ENCODE measurements at regions not wholly inside any gene's neighbourhood (a gene's known extent, or its start where the extent isn't known, plus 50 kb on each side); places are given as distances from the start of the nearest gene placed in this dataset.

DNA sequence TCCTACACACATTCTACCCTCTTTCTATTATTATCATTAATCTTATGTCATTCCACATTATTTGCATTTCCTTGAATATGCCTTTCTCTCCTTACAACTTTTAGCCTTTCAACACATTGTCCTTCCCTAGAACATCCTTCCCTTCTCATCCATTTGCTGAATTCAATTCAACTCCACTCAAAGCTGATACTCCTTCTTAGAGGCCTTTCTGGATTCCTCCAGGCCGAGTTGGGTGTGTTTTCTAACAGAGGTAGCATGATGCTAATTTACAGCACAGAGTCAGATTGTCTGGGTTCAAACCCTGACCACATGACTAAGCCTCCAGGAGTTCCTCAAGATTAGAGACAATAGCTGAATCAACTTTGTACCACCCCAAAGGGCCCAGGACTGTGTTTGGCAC is 63.4 kb upstream of the IL12A start:
- peaks cover 2% of the 10 kb centered on the region for H3K36me3 Mint-ChIP-seq (ENCODE audit: low read depth)
- no peaks in the 10 kb centered on the region for H3K27me3 Mint-ChIP-seq
- H3K4me1 Mint-ChIP-seq = no peaks in the 10 kb centered on the region
- ATAC-seq (no peak), DNase-seq (no peak)
- H3K9me3 ChIP-seq (ENCODE audit: control insufficient read depth, low read length, poor library complexity, severe bottlenecking) = no peaks in the 10 kb centered on the region
- H3K4me3 Mint-ChIP-seq = no peak overlapping the region
- H3K27ac Mint-ChIP-seq = no peak overlapping the region

DNA sequence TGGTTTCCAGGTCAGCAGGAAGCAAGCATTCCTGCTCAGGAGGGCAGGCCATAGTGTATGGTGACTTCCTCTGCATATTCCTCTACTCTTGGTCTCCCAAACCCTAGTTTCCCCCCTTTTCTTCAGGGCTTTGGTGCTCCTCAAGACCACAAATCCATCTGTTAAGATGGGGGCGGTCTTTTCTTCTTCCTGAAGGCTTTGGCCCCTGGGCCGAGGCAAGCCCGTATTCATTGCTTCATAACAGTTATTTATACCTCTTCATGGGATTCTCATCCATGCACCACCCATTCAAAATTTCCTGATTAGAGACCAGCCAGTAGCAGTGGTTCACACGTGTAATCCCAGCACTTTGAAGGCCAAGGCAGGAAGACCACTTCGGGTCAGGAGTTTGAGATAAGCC is 62.1 kb upstream of the IL12A start:
- no peak overlapping the region for H3K27ac Mint-ChIP-seq
- ATAC-seq = no peak
- no peaks in the 10 kb centered on the region for H3K27me3 Mint-ChIP-seq
- no peaks in the 10 kb centered on the region for H3K4me1 Mint-ChIP-seq
- peaks cover 2% of the 10 kb centered on the region for H3K36me3 Mint-ChIP-seq (ENCODE audit: low read depth)
- H3K4me3 Mint-ChIP-seq = no peak overlapping the region
- no peaks in the 10 kb centered on the region for H3K9me3 ChIP-seq (ENCODE audit: control insufficient read depth, low read length, poor library complexity, severe bottlenecking)
- no peak for DNase-seq

DNA sequence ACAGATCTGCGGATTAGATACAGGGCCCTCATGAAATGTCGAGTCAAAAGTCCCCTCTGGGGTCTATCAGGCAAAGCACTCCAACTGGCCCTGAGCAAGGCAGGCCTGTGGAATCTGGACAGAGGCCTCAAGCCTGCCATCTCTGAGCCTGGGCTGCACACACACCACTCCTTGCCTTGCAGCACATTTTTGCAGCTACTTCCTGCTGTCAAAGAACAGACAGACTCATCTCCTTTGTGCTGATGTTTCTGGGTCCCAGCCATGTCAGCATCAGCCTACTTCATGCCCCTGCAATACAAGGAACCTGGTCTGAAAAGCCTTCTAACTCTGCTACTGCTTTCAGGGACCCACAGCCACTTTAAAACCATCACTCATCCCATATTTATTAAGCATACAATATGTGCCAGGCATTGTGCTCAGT is 60.6 kb upstream of the IL12A start:
- no peak overlapping the region for H3K4me3 Mint-ChIP-seq
- H3K36me3 Mint-ChIP-seq (ENCODE audit: low read depth) = peaks cover 2% of the 10 kb centered on the region

DNA sequence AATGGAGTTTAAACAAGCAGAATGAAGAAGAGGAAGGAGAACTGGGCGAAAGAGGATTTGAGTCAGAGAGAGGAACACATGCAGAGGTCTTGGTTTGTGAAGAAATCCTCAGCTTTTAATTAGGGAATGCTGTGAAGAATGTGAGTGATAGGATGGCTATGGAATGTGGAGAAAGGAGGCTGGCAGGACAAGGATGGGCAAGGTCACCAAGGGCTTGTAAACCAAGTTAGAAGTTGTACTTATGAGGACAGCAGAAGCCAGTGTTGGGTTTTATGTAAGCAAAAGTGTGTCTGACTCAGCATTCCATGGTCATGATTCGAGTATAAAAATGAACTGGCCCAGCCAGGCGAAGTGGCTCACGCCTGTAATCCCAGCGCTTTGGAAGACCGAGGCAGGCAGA is 60.0 kb upstream of the IL12A start:
- H3K9me3 ChIP-seq (ENCODE audit: control insufficient read depth, low read length, poor library complexity, severe bottlenecking) = no peaks in the 10 kb centered on the region
- Mint-ChIP-seq H3K36me3 (ENCODE audit: low read depth) (peaks cover 2% of the 10 kb centered on the region), H3K27ac (no peak overlapping the region), H3K4me3 (no peak overlapping the region), H3K27me3 (no peaks in the 10 kb centered on the region), H3K4me1 (no peaks in the 10 kb centered on the region)
- ATAC-seq (no peak), DNase-seq (no peak)

More for the DNA sequence above, 60.6 kb upstream of the IL12A start:
- ATAC-seq = no peak
- no peak for DNase-seq
- no peaks in the 10 kb centered on the region for H3K27me3 Mint-ChIP-seq
- no peaks in the 10 kb centered on the region for H3K9me3 ChIP-seq (ENCODE audit: control insufficient read depth, low read length, poor library complexity, severe bottlenecking)
- H3K27ac Mint-ChIP-seq = no peak overlapping the region
- H3K4me1 Mint-ChIP-seq = no peaks in the 10 kb centered on the region

DNA sequence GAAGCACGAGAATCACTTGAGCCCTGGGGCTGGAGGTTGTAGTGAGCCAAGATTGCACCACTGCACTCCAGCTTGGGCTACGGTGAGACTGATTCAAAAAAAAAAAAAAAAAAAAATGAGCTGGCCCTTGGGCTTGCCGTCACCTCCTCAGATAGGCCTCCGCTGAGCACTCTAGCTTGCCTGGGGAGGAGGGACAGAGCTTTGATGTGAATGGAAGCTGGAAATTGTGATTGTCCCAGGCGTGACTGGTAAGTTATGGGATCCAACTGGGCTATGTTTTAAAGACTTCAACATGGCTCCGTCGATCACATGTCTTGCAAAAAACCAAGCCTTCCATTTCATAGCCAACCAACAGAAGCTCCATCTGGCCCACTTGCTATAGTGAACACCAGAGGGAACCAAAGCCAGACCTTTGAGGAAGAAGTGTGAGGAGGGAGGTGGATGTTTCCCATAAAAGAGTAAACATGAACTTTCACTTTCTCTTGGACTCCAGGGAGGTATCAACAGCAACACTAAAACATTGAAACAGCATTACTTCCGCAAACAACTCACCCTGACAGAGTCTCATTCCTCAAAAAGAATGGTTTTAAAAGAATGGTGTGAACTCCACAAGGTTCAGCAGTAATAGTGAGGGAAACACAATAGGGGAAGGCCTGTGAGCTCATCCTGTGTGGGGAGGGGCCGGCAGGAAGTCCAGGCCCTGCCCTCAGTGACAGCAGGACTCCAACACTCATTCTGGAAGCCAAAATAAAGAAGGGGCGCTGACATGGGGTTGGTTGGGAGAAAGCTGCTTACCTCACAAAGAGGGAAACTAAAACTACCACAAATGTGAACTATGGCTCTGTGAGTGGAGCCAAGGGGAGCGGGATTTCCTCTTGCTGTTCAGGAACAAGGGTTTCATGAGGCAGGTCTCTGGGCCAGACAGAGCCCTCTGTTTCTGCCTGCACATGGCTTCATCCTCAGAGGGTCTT is 59.2 kb upstream of the IL12A start:
- DNase-seq (no peak), ATAC-seq (peak; percentile 46)
- H3K27me3 Mint-ChIP-seq = no peaks in the 10 kb centered on the region
- H3K9me3 ChIP-seq (ENCODE audit: control insufficient read depth, low read length, poor library complexity, severe bottlenecking) = no peaks in the 10 kb centered on the region
- H3K36me3 Mint-ChIP-seq (ENCODE audit: low read depth) = peaks cover 2% of the 10 kb centered on the region
- no peak overlapping the region for H3K27ac Mint-ChIP-seq
- H3K4me1 Mint-ChIP-seq = no peaks in the 10 kb centered on the region
- no peak overlapping the region for H3K4me3 Mint-ChIP-seq

DNA sequence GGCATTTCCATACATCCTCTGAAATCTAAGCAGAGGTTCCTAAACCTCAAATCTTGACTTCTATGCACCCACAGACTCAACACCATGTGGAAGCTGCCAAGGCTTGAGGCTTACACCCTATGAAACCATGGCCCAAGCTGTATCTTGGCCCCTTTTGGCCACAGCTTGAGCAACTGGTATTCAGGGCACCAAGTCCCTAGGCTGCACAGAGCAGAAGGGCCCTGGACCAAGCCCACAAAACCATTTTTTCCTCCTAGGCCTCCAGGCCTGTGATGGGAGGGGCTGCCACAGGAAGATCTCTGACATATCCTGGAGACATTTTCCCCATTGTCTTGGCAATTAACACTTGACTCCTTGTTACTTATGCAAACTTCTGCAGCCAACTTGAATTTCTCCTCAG is 54.4 kb upstream of the IL12A start:
- ATAC-seq (no peak), DNase-seq (no peak)
- H3K27ac Mint-ChIP-seq = no peak overlapping the region
- no peaks in the 10 kb centered on the region for H3K27me3 Mint-ChIP-seq
- no peaks in the 10 kb centered on the region for H3K4me1 Mint-ChIP-seq
- no peak overlapping the region for H3K4me3 Mint-ChIP-seq
- H3K9me3 ChIP-seq (ENCODE audit: control insufficient read depth, low read length, poor library complexity, severe bottlenecking) = no peaks in the 10 kb centered on the region
- peaks cover 2% of the 10 kb centered on the region for H3K36me3 Mint-ChIP-seq (ENCODE audit: low read depth)

DNA sequence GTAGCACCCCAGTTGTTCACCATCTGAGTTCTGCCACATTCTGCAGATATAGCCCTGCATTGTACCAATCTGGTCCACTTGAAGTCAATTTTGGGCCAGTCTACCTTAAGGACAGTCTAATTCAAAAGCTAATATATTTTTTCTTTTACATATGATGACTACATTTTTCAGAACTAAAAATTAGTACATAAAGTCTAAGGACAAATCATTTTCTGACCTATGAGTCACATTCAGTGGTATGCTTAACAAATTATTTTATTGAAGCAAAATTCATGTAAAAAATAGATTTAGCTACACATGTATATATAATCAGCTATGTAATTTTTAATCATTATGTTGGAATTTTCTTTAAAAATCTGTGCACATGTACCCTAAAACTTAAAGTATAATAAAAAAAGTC is 52.1 kb upstream of the IL12A start:
- ATAC-seq = no peak
- peaks cover under 1% of the 10 kb centered on the region for H3K4me1 Mint-ChIP-seq

DNA sequence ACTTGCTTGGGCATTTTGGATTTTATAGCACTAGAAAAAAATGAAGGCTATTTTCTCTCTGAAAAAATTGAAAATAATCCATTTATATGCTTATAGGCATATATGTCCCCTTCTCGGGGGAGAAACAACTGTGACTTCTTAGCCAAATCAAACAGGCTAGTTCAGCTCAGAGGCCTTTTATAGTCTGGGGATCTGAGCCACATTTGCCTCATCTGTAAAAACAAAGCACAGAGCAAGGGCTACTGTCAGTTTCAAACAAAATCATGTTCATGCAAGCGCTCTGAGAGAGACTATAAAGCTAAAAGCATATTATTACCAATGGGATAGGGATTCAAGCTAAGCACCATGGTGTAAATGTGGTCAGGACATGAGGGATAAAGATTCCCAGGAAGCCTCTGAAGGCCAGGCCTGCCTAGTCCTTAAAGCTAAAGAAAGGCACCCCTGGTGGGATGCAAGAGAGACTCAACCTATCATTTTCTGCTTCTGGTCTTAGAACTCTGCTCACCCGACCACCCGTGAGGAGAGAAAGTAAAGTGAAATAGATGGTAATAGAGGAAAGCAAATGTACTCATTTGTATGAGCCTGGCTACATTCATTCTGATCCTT is 51.0 kb upstream of the IL12A start:
- Mint-ChIP-seq H3K4me3 (no peak overlapping the region), H3K36me3 (ENCODE audit: low read depth) (peaks cover 2% of the 10 kb centered on the region), H3K27me3 (peaks cover 9% of the 10 kb centered on the region), H3K27ac (no peak overlapping the region), H3K4me1 (peaks cover 4% of the 10 kb centered on the region)
- H3K9me3 ChIP-seq (ENCODE audit: control insufficient read depth, low read length, poor library complexity, severe bottlenecking) = no peaks in the 10 kb centered on the region
- no peak for ATAC-seq
- no peak for DNase-seq

More for the DNA sequence above, 52.1 kb upstream of the IL12A start:
- H3K9me3 ChIP-seq (ENCODE audit: control insufficient read depth, low read length, poor library complexity, severe bottlenecking) = no peaks in the 10 kb centered on the region
- no peak for DNase-seq
- Mint-ChIP-seq H3K27me3 (peaks cover 6% of the 10 kb centered on the region), H3K4me3 (no peak overlapping the region), H3K36me3 (ENCODE audit: low read depth) (peaks cover 2% of the 10 kb centered on the region), H3K27ac (no peak overlapping the region)

DNA sequence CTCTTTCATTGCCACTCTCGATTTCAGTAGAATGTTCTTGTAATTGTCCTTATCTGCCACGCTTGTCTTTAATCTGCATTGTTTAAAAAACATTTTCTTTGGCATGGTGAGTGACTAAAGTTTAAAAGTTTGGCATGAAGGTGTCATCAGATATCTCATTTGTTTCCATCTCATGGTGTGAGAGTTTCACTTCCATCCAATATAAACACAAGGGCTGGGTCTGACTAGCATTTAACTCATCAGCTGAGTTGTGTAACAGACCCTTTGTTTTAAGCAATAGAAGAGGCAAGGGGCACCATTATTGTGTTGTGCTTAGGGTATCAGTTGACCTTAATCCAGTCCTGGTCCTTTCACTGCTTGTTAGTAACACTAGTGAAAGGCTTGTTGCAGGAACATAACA is 49.9 kb upstream of the IL12A start:
- Mint-ChIP-seq H3K27me3 (peaks cover 20% of the 10 kb centered on the region), H3K4me1 (peaks cover 4% of the 10 kb centered on the region), H3K27ac (no peak overlapping the region), H3K4me3 (no peak overlapping the region), H3K36me3 (ENCODE audit: low read depth) (peaks cover 2% of the 10 kb centered on the region)
- no peaks in the 10 kb centered on the region for H3K9me3 ChIP-seq (ENCODE audit: control insufficient read depth, low read length, poor library complexity, severe bottlenecking)
- ATAC-seq = no peak
- DNase-seq = no peak
